GM18505 (cell line): ENCODE measurements at regions not wholly inside any gene's neighbourhood (a gene's known extent, or its start where the extent isn't known, plus 50 kb on each side); places are given as distances from the start of the nearest gene placed in this dataset.

Experiments
- ATAC-seq: cut with Tn5 transposase; IDR thresholded peaks from one replicate; pipeline ENCODE4 v1.9.1; 2021; ENCODE audit not compliant: unreplicated experiment
- POLR2A ChIP-seq: IDR thresholded peaks from 4 replicates; pipeline ENCODE4 v1.6.1; 2011; ENCODE audit warnings: borderline replicate concordance; ENCODE audit not compliant: insufficient read depth, insufficient read length; ENCODE audit errors: extremely low read depth

GRCh38 chr3:132203889-132204596 is 113.2 kb upstream of the ACP3 start:
- no peak for TF ChIP-seq POLR2A
- ATAC-seq = no peak

DNA sequence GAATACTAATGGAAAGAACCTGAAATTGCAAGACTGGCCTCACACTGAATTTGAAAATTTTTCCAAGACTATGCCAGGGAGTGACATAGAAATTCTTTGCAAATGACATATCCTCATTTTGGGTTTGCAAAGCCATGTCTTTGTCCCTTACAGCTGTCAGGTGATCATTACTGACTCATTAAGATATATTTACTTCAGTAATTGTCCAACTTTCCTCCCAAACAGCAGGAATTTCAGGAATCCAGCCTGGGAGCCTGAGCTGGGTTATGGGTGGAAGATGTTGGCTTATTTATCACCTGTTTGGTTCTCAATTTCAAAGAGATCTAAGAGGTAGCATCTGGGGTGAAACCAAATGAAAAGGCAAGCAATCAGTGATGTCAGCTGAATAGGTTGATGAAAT is 111.6 kb upstream of the ACP3 start:
- ATAC-seq = no peak
- TF ChIP-seq POLR2A = no peak

- ATAC-seq = no peak
Measured at GRCh38 chr3:132209855-132210254, 107.4 kb upstream of the ACP3 start.

DNA sequence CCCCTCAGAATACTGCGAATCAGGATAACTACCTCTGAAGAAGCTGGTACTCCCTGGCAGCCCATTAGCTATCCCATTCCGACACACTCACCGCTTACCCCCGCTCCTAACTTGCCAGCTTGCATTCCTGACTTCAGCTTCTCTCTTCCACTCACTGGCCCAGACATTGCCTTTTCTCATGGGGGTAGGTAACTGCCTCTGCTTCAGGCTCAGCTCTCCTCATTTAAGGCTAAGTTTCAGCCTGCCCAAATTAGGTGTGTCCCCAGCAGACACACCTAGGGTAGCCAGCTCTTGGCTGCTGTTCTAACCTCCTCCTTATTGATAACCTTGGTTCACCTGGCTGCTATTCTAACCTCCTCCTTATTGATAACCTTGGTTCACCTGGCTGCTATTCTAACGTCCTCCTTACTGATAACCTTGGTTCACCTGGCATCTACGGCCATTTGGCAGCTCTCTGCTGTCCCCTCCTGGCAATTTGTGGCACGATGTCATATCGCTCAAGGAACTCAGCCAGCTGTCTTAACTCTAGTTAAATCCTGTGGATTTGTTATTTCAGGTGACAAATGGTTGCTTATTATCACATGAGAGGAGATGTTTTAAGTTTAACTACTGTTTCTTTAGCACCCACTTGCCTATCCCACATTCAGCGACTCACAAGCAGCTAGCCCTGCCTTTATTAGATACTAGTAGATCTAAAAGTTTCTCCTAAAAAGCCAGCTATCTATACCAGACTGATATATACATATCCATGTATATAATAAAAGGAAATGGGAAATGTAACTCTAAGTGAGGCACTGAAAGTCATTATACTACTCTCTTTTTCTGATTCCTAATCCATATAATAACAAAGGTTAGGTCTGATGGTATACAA is 106.5 kb upstream of the ACP3 start:
- ATAC-seq = no peak
- no peak for TF ChIP-seq POLR2A

More at GRCh38 chr3:132209855-132210254, 107.4 kb upstream of the ACP3 start:
- no peak for TF ChIP-seq POLR2A

GRCh38 chr3:132211896-132212295 is 105.3 kb upstream of the ACP3 start:
- ATAC-seq = no peak
- TF ChIP-seq POLR2A = no peak

GRCh38 chr3:132218817-132219755 is 98.1 kb upstream of the ACP3 start:
- no peak for TF ChIP-seq POLR2A

DNA sequence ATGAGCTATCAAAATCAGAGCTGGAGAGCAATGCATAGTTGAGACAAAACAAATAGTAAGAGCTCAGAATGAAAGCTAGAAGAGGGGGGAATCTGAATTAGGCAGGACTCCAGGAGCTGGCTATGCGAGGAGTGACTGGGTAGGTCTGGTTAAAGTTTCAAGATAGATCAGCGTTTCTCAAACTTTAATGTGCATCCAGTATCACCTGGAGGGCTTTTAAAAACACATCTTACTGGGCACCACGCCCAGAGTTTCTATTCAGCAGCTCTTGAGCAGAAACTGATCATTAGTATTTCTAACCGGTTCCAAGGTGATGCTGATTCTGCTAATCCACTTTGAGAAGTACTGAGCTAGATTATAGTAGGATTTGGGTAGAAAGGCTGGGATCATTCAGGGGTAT is 96.2 kb upstream of the ACP3 start:
- ATAC-seq = no peak
- no peak for TF ChIP-seq POLR2A

More at GRCh38 chr3:132218817-132219755, 98.1 kb upstream of the ACP3 start:
- ATAC-seq = no peak

DNA sequence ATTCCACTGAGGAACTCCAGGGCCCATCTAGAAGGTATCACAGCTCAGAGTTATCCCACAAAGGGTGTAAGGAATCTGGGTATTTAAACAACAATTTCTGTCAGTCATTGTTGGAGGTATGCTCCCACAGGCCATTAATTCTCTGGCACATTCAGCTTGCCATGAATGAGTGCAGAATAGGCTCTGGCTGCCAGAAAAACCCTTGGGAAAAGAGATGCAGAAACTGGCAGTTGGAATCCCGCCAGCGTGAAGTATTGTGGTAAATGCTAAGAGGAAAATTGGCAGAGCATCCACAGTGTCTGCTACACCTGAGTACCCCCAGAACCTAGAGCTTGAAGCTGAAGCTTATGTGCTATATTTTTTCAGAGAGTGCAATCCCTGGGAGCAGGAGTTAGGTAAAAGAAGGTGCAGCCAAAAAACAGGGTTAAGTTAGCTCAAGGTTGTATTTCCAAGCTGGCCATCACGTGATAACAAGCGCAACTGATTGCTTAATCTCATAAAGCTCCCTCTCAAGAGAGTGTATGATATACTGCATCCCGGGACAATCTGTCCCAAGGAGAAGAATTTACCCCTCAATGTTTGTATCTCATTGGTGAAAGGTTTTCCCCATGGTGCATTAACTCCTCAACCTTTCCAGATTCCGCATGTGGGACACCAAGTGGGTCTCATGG is 94.2 kb upstream of the ACP3 start:
- ATAC-seq = no peak
- no peak for TF ChIP-seq POLR2A

- no peak for TF ChIP-seq POLR2A
- no peak for ATAC-seq
Measured at GRCh38 chr3:132225664-132226063, 91.5 kb upstream of the ACP3 start.

DNA sequence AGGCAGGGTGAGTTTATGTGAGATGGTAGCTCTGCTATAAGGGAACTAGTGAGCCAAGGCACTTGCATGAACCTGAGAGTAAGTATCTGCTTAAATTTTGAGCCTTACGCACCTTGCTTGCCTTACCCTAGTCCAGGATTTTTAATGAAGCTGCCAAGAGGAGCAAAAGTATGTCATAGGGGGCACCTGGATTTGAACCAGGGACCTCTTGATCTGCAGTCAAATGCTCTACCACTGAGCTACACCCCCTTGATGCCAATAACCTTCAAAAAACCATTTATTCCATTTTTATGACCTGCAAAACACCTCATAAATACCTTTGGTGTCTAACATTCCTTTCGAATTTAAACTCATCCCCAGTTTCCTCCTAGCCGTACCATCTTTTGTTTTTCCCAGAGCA is 88.3 kb upstream of the ACP3 start:
- no peak for TF ChIP-seq POLR2A
- ATAC-seq = no peak

- ATAC-seq = no peak
- TF ChIP-seq POLR2A = no peak
Measured at GRCh38 chr3:132229641-132230040, 87.6 kb upstream of the ACP3 start.

- ATAC-seq = no peak
Measured at GRCh38 chr3:132230156-132231000, 86.8 kb upstream of the ACP3 start.

More at GRCh38 chr3:132230156-132231000, 86.8 kb upstream of the ACP3 start:
- TF ChIP-seq POLR2A = no peak
